Stimulated activated CD4-positive, alpha-beta T cell treated with anti-CD3 and anti-CD28 coated beads, Interleukin-1b, Interleukin-23, amount 100 ng/mL, for 24 hours (primary cell): ENCODE measurements at regions not wholly inside any gene's neighbourhood (a gene's known extent, or its start where the extent isn't known, plus 50 kb on each side); places are given as distances from the start of the nearest gene placed in this dataset.
"Not testable (repeated sequence)": the region's sequence is repeated elsewhere in the genome, so short reads cannot be mapped to it uniquely, and the experiment has no call there.

Experiments
- DNase-seq, 4 experiments: peaks; one replicate each; pipeline ENCODE4 v3.0.0-alpha.2; 2020; ENCODE audit warnings: low read depth in 4 of 4, low spot score in 1 of 4

DNA sequence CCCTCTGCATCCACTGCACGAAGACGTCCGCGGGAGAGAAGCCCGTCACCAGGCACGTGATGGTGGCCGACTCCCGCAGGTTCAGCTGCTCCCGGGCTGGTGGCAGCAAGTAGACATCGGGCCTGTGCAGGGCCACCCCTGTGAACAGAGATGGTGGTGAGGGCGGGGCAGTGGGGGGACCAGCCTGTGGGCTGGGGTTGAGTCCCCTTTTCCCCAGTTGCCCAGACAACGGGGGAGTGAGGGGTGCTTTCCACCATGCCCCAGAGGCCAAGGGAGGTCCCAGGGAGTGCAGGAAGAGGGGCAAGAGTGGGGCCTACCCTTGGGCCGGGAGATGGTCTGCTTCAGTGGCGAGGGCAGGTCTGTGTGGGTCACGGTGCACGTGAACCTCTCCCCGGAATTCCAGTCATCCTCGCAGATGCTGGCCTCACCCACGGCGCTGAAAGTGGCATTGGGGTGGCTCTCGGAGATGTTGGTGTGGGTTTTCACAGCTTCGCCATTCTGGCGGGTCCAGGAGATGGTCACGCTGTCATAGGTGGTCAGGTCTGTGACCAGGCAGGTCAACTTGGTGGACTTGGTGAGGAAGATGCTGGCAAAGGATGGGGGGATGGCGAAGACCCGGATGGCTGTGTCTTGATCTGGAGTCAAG lies 328.3 kb downstream of the TMEM121 start:
- no peak for DNase-seq

DNA sequence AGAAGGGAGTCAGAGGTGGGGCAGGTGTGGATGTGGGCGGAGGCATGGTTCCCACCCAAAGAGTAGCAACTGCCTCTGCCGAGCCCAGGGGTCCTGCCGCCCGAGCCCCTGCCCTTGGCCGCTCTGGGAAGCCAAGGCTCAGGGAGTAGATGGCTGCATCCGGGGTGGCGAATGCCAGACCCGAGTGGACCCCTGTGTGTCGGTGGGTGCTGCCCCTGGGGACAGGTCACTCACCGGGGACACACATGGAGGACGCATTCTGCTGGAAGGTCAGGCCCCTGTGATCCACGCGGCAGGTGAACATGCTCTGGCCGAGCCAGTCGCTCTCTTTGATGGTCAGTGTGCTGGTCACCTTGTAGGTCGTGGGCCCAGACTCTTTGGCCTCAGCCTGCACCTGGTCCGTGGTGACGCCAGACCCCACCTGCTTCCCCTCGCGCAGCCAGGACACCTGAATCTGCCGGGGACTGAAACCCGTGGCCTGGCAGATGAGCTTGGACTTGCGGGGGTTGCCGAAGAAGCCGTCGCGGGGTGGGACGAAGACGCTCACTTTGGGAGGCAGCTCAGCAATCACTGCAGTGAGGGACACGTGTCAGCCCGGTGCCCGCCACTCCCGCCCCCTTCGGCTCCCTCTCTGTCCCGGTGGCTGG lies 329.0 kb downstream of the TMEM121 start:
- no peak for DNase-seq

DNA sequence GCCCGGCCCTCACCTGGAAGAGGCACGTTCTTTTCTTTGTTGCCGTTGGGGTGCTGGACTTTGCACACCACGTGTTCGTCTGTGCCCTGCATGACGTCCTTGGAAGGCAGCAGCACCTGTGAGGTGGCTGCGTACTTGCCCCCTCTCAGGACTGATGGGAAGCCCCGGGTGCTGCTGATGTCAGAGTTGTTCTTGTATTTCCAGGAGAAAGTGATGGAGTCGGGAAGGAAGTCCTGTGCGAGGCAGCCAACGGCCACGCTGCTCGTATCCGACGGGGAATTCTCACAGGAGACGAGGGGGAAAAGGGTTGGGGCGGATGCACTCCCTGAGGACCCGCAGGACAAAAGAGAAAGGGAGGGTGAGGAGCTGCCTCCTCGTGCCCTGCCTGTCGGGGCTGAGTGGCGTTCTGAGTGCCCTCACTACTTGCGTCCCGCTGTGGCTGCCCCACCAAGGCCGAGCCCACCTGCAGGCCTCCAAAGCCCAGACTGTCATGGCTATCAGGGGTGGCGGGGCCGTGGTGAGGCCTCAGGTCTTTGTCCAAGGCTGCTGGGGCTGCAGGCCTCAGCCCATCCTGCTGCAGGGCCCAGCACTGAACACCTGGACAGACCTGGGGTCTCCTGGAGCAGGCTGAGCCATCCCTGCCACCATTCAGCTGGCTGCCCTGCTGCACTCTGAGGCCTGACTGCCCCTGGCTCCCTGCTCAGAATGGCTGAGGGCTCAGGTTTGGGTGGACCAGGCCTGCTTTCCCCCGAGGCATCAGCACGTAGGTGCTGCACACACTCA lies 329.7 kb downstream of the TMEM121 start:
- no peak for DNase-seq

DNA sequence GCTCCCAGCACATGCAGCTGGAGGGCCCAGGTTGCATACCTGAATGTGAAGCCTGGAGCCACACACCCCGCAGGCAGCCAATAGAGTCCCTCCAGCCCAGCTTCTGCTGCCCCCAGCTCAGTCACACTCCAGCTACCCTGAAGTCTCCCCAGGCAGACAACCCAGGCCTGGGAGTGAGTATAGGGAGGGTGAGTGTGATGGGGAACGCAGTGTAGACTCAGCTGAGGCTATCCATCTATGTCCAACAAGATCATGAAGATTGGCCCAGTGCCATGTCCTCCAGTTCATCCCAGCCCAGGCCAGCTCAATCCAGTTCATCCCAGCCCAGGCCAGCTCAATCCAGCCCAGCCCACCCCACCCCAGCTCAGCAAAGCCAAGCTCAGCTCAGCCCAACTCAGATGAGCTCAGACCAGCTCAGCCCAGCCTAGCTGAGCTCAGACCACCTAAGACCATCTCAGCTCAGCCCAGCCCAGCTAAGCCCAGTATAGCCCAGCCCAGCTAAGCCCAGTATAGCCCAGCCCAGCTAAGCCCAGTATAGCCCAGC lies 330.4 kb downstream of the TMEM121 start:
- DNase-seq, result no peak

DNA sequence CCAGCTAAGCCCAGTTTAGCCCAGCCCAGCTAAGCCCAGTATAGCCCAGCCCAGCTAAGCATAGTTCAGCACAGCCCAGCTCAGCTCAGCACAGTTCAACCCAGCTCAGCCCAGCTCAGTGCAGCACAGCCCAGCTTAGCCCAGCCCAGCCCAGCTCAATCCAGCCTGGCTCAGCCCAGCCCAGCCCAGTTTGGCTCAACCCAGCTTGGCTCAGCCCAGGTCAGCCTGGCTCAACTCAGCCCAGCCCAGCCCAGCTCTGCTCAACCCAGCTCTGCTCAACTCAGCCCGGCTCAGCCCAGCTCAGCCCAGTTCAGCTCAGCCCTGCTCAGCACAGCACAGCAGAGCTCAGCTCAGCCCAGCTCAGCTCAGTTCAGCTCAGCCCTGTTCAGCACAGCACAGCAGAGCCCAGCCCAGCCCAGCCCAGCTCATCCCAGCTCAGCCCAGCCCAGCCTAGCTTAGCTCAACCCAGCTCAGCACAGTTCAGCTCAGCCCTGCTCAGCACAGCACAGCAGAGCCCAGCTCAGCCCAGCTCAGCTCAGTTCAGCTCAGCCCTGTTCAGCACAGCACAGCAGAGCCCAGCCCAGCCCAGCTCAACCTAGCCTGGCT lies 330.9 kb downstream of the TMEM121 start:
- no peak for DNase-seq

DNA sequence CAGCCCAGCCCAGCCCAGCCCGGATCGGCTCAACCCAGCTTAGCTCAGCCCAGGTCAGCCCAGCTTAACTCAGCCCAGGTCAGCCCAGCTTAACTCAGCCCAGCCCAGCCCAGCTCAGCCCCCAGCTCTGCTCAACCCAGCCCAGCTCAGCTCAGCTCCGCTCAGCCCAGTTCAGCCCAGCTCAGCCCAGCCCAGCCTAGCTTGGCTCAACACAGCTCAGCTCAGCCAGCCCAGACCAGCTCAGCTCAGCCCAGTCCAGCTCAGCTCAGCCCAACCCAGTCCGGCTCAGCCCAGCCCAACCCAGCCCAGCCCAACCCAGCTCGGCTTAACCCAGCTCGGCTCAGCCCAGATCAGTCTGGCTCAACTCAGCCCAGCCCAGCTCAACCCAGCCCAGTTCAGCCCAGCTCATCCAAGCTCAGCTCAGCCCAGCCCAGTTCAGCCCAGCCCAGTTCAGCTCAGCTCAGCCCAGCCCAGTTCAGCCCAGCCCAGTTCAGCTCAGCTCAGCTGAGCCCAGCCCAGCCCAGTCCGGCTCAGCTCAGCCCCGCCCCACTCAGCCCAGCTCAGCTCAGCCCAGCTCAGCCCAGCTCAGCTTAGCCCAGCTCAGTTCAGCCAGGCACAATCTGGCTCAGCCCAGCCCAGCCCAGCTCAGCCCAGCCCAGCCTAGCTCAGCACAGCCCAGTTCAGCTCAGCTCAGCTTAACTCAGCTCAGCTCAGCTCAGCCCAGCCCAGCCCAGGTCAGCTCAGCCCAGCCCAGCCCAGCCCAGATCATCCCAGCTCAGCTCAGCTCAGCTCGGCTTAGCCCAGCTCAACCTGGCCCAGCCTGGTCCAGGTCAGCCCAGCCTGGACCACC lies 331.7 kb downstream of the TMEM121 start:
- no peak for DNase-seq

DNA sequence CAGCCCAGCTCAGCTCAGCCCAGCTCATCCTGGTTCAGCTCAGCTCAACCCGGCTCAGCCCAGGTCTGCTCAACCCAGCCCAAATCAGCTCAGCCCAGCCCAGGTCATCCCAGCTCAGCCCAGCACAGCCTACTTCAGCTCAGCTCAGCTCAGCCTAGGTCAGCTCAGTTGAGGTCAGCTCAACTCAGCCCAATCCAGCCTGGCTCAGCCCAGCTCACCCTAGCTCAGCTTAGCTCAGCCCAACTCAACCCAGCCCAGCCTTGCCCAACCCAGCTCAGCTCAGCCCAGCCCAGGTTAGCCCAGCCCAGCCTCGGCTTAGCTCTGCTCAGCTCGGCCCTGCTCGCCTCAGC lies 332.3 kb downstream of the TMEM121 start:
- no peak for DNase-seq

DNA sequence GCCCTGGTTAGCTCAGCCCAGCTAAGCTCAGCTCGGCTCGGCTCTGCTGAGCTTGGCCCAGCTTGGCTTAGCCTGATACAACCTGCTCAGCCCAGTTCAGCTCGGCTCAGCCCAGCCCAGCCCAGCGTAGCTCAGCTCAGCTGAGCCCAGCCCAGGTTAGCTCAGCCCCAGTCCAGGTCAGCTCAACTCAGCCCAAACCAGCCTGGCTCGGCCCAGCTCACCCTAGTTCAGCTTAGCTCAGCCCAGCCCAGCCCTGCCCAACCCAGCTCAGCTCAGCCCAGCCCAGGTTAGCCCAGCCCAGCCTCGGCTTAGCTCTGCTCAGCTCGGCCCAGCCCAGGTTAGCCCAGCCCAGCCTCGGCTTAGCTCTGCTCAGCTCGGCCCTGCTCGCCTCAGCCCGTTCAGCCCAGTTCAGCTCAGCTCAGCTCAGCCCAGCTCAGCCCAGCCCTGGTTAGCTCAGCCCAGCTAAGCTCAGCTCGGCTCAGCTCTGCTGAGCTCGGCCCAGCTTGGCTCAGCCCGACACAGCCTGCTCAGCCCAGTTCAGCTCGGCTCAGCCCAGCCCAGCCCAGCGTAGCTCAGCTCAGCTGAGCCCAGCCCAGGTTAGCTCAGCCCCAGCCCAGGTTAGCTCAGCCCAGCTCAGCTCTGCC lies 332.8 kb downstream of the TMEM121 start:
- DNase-seq, result not testable (repeated sequence)

DNA sequence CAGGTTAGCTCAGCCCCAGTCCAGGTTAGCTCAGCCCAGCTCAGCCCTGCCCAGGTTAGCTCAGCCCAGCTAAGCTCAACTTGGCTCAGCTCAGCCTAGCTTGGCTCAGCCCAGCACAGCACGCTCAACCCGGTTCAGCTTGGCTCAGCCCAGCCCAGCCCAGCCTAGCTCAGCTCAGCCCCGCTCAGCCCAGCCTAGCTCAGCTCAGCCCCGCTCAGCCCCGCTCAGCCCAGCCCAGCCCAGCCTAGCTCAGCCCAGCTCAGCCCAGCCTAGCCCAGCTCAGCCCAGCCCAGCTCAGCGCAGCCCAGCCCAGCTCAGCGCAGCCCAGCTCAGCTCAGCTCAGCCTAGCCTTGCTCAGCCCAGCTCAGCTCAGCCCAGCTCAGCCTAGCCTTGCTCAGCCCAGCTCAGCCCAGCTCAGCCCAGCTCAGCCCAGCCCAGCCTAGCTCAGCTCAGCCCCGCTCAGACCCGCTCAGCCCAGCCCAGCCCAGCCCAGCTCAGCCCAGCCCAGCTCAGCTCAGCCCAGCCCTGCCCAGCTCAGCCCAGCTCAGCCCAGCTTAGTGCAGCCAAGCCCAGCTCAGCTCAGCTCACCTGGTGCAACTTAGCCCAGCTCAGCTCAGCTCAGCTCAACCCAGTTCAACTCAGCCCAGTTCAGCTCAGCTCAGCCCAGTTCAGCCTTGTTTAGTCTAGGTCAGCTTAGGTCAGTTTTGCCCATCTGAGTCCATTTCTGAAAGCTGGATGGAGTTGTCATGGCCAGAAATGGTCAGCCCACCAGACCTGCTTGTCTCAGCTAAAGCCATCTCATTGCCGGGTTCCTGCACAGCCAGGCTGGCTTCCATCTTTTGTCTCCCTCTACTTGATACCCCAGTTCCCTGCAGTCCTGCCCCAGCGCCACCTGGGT lies 333.6 kb downstream of the TMEM121 start:
- no peak for DNase-seq

DNA sequence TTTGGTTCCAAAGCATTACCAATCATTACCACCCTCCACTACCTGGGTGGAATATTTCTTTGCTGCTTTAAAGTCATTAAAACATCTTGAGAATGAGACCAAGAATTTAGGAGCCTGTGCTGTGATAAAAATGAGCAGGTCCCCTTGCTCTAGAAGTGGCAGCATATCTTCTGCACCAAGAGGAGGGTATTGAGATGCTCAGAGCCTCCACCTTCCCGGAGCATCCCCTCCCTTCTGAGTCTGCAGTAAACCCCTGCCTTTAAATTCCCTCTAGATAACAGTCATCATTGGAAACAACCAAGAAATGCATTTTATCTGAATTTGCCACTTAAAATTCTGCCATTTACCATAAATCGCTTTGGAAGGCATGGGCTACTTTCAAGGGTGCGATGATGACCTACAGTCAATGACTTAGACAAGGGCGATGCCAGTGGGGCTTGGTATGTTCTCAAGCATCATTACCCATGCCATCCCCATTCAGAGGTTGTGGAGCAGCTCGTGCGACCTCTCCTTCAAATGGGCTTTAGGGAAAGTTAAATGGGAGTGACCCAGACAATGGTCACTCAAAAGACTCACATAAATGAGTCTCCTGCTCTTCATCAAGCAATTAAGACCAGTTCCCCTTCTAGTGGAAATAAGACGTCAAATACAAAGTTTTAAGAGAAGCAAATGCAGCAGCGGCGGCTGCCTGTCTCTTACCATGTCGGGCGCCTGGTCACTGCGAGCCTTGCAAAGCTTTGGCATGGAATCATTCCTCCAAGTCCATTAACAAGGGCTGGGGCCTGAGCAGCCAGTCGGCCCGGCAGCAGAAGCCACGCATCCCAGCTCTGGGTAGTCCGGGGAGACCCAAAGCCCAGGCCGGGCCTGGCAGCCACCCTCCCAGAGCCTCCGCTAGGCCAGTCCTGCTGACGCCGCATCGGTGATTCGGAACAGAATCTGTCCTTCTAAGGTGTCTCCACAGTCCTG lies 334.5 kb downstream of the TMEM121 start:
- DNase-seq, result no peak

DNA sequence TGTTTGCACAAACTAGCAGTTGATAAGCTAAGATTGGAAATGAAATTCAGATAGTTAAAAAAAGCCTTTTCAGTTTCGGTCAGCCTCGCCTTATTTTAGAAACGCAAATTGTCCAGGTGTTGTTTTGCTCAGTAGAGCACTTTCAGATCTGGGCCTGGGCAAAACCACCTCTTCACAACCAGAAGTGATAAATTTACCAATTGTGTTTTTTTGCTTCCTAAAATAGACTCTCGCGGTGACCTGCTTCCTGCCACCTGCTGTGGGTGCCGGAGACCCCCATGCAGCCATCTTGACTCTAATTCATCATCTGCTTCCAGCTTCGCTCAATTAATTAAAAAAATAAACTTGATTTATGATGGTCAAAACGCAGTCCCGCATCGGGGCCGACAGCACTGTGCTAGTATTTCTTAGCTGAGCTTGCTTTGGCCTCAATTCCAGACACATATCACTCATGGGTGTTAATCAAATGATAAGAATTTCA lies 335.6 kb downstream of the TMEM121 start:
- DNase-seq, result no peak

DNA sequence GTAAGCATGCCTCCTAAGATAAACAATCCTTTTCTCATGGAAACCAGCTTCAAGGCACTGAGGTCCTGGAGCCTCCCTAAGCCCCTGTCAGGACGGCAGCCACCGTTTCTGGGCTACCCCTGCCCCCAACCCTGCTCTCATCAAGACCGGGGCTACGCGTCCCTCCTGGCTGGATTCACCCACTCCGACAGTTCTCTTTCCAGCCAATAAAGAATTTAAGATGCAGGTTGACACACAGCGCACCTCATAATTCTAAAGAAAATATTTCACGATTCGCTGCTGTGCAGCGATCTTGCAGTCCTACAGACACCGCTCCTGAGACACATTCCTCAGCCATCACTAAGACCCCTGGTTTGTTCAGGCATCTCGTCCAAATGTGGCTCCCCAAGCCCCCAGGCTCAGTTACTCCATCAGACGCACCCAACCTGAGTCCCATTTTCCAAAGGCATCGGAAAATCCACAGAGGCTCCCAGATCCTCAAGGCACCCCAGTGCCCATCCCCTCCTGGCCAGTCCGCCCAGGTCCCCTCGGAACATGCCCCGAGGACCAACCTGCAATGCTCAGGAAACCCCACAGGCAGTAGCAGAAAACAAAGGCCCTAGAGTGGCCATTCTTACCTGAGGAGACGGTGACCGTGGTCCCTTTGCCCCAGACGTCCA lies 336.3 kb downstream of the TMEM121 start:
- DNase-seq, result no peak

DNA sequence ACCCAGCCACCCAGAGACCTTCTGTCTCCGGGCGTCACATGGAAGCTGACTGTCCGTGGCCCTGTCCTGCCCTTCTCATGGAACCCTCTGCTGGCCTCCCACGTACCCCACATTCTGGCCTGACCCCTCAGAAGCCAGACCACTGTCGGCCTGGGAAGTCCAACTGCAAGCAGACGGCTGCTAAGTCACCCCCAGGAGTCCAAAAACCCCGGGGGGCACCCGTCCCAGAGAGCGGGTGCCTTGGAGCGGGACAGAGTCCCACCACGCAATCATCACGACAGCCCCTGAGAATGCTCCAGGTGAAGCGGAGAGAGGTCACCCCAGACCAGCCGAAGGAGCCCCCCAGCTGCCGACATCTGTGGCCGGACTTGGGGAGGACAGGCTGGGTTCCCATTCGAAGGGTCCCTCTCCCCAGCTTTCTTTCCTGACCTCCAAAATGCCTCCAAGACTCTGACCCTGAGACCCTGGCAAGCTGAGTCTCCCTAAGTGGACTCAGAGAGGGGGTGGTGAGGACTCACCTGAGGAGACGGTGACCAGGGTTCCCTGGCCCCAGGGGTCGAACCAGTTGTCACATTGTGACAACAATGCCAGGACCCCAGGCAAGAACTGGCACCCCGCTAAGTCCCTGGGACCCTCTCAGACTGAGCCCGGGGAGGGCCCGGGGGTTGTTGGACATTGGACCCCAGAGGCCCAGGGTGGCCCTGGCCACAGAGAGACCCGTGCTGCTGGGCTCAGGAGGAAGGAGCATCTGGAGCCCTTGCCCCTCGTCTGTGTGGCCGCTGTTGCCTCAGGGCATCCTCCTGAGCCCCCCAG lies 337.1 kb downstream of the TMEM121 start:
- DNase-seq, result no peak

DNA sequence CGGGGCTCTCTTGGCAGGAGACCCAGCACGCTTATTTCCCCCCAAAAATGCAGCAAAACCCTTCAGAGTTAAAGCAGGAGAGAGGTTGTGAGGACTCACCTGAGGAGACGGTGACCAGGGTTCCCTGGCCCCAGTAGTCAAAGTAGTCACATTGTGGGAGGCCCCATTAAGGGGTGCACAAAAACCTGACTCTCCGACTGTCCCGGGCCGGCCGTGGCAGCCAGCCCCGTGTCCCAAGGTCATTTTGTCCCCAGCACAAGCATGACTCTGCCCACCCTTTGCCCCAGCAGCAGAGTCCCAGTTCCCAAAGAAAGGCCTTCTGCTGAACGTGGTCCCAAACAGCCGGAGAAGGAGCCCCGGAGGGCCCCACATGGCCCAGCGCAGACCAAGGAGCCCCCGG lies 337.7 kb downstream of the TMEM121 start:
- DNase-seq, result no peak

DNA sequence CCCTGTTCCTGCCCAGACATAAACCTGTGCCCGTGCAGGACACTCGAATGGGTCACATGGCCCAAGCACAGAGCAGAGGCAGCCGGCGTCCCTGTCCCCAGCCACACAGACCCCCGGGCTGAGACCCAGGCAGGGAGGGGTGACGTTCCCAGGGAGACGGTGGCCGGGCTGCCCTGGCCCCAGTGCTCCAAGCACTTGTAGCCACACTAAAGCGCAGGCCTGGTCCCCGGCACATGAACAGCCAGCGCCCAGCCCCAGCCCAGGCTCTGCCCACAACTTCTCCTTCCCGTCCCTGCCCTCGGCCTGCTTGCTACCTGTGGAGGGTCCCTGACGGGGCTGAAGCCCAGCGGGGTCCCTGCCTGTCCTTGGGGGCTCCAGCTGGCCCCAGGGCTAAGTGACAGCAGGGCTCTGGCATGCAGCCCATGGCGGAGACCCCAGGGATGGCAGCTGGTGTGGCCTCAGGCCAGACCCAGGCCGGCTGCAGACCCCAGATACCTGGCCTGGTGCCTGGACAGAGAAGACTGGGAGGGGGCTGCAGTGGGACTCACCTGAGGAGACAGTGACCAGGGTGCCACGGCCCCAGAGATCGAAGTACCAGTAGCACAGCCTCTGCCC lies 338.4 kb downstream of the TMEM121 start:
- no peak for DNase-seq

DNA sequence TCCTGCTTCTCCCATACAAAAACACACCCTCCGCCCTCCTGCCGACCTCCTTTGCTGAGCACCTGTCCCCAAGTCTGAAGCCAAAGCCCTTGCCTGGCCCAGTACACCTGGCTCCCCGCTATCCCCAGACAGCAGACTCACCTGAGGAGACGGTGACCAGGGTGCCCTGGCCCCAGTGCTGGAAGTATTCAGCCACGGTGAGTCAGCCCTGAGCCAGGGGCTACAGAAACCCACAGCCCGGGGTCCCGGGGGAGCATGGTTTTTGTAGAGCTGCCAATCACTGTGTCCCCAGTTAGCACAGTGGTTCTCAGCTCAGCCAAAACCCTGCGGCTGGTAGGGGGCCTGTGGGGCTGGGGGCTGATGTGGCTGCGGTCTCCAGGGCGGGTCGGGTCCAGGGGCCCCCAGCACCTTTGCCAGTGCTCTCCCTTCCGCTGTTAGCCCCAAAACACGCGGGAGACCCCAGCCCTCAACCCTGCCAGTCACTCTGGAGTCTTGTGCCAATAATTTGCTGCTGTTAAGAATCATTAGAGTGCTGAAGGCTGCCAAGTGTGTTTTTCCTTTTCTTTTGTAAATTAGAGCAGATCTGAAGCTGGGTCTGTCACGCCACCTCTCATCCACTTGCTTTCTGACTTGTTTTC lies 339.0 kb downstream of the TMEM121 start:
- no peak for DNase-seq
